Smooth muscle cell (in vitro differentiated cells): ENCODE measurements at regions not wholly inside any gene's neighbourhood (a gene's known extent, or its start where the extent isn't known, plus 50 kb on each side); places are given as distances from the start of the nearest gene placed in this dataset.

Source experiments
- DNase-seq: peaks from one replicate; lab custom pipeline; 2025; ENCODE audit not compliant: unreplicated experiment; lab: John Stamatoyannopoulos, UW
- H2AFZ ChIP-seq: fragments of 200-600 bp; sonication (generic); 2 replicates; pipeline ENCODE4 v1.6.0; 2016; ENCODE audit warnings: antibody characterized with exemption, low read depth, mild to moderate bottlenecking
- H3F3A ChIP-seq: fragments of 200-600 bp; sonication (generic); 2 replicates; pipeline ENCODE4 v1.6.0; 2017; ENCODE audit warnings: antibody characterized with exemption, low read depth
- H3K27ac ChIP-seq: fragments of 200-600 bp; sonication (generic); 2 replicates; pipeline ENCODE4 v1.5.1; 2016; ENCODE audit warnings: low read depth, mild to moderate bottlenecking
- H3K27me3 ChIP-seq: fragments of 200-600 bp; sonication (generic); 2 replicates; pipeline ENCODE4 v1.6.1; 2016; ENCODE audit warnings: low read depth, mild to moderate bottlenecking
- H3K36me3 ChIP-seq: fragments of 200-600 bp; sonication (generic); 2 replicates; pipeline ENCODE4 v1.5.1; 2016; ENCODE audit warnings: low read depth
- H3K4me1 ChIP-seq: fragments of 200-600 bp; sonication (generic); 2 replicates; pipeline ENCODE4 v1.5.1; 2016; ENCODE audit warnings: low read depth
- H3K4me2 ChIP-seq: fragments of 200-600 bp; sonication (generic); 2 replicates; pipeline ENCODE4 v1.6.0; 2016; ENCODE audit warnings: mild to moderate bottlenecking
- H3K4me3 ChIP-seq: fragments of 200-600 bp; sonication (generic); 2 replicates; pipeline ENCODE4 v1.5.1; 2016; ENCODE audit warnings: mild to moderate bottlenecking
- H3K79me2 ChIP-seq: fragments of 200-600 bp; sonication (generic); 2 replicates; pipeline ENCODE4 v1.6.0; 2016; ENCODE audit warnings: low read depth, mild to moderate bottlenecking
- H3K9ac ChIP-seq: fragments of 200-600 bp; sonication (generic); 2 replicates; pipeline ENCODE4 v1.6.0; 2016; ENCODE audit warnings: low read depth
- H3K9me3 ChIP-seq: fragments of 200-600 bp; sonication (generic); replicated peaks from 2 replicates; pipeline ENCODE4 v1.5.1; 2016; ENCODE audit warnings: low read depth
- H4K20me1 ChIP-seq: fragments of 200-600 bp; sonication (generic); 2 replicates; pipeline ENCODE4 v1.6.0; 2016; ENCODE audit warnings: low read depth
- CTCF ChIP-seq: fragments of 200-600 bp; sonication (generic); IDR thresholded peaks from 2 replicates; pipeline ENCODE4 v1.5.1; 2017; ENCODE audit warnings: borderline replicate concordance, mild to moderate bottlenecking, antibody characterized with exemption; ENCODE audit not compliant: insufficient read depth, poor library complexity, severe bottlenecking
- WGBS: methylation state at CpG from one replicate; pipeline ENCODE4 v1.1.7; 2016; ENCODE audit warnings: low lambda C conversion rate; 5-methylcytosine and 5-hydroxymethylcytosine counted together

DNA sequence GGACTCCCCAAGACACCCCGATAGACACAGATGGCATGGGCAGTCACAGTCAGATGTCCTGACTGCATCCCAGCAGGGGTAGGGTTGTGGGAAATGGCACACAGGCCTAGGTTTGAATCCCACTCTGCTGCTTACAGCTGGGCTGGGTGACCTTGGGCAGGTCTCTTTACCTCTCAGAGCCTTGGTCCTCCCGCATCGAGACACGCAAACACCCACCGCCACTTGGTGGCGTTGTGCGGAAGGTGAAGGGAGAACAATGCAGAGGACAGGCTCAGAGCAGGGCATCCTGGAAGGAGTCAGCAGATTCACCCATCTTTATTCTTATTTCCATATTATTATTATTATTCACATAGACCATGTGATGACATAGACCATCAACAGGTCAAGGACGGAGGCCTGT, 140.5 kb downstream of the MIAT start:
- TF ChIP-seq CTCF, result no peak
- Histone ChIP-seq H3K27me3 (peaks cover 3% of the 10 kb centered on the region), H3K27ac (no peak overlapping the region), H3K79me2 (no peaks in the 10 kb centered on the region), H3K9me3 (no peaks in the 10 kb centered on the region), H3K9ac (no peak overlapping the region), H2AFZ (no peak overlapping the region), H3K4me3 (no peak overlapping the region), H3K36me3 (no peaks in the 10 kb centered on the region), H3K4me2 (no peak overlapping the region), H3K4me1 (peaks cover 10% of the 10 kb centered on the region), H4K20me1 (no peaks in the 10 kb centered on the region), H3F3A (no peaks in the 10 kb centered on the region)
- 91% methylated on average over 8 of the region's 8 CpGs for WGBS
- no peak for DNase-seq

DNA sequence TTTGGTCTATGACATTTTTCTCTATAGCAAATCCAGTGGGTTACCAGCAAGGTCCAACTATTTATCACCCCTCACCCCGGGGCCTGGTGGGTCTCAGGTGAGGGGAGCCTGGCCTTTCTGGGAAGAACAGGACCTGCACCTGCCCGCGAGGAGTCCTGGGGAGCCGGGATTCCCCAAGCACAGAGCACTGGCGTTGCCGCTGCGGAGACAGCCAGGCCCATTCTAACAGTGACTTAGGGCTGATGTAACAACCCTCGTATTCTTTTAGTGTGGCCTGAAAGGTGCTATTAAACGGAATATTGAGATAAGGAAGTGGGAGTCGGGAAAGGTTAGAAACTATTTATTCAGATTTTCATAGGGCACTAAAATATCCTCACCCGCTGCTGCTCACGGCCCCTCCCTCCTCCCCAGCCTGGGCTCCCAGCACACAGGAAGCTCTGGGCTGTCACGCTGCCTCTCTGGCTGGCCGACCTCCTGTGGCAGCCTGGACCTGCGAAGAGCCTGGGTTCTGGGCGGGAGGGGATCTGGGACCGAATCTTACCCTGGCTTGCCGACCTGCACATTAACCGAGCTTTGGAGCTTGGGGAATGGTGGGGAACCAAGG, 141.2 kb downstream of the MIAT start:
- H3K79me2 ChIP-seq, result no peaks in the 10 kb centered on the region
- peaks cover 10% of the 10 kb centered on the region for H3K4me1 ChIP-seq
- no peaks in the 10 kb centered on the region for H3F3A ChIP-seq
- no peaks in the 10 kb centered on the region for H3K9me3 ChIP-seq
- no peak overlapping the region for H3K9ac ChIP-seq
- H3K27me3 ChIP-seq, result peaks cover 3% of the 10 kb centered on the region
- H3K36me3 ChIP-seq, result no peaks in the 10 kb centered on the region
- H2AFZ ChIP-seq, result no peak overlapping the region
- no peak for TF ChIP-seq CTCF
- H3K4me3 ChIP-seq, result no peak overlapping the region
- WGBS, result 70% methylated on average over 19 of the region's 19 CpGs
- no peak overlapping the region for H3K4me2 ChIP-seq
- H4K20me1 ChIP-seq, result no peaks in the 10 kb centered on the region
- no peak overlapping the region for H3K27ac ChIP-seq
- no peak for DNase-seq

DNA sequence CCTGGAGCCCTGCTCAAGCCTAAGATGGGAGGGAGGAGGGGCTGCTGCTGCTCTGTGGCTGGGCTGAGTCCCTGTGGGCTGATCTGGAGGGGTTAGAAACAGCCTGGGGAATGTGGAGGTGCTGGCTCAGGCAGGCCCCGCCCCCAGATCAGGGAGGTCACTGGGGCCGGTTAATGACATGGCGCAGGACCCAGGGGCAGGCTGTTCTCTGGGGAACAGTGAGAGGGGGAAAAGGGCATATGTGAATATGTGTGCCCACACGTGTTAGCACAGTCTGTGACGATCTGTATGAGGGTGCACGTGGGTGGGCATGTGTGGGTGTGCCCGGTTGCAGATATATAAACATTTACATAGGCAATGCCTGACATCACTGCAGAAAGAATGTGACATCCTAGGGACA, 143.5 kb downstream of the MIAT start:
- Histone ChIP-seq H3K9me3 (no peaks in the 10 kb centered on the region), H3K36me3 (no peaks in the 10 kb centered on the region), H3K4me2 (peak overlapping the region; percentile 17), H3K4me1 (peaks cover 10% of the 10 kb centered on the region), H3K27me3 (peaks cover 8% of the 10 kb centered on the region), H3K9ac (peak overlapping the region; percentile 47), H2AFZ (no peak overlapping the region), H3K4me3 (no peak overlapping the region), H3K27ac (peak overlapping the region; percentile 52), H3K79me2 (no peaks in the 10 kb centered on the region), H3F3A (no peaks in the 10 kb centered on the region), H4K20me1 (no peaks in the 10 kb centered on the region)
- WGBS, result 19% methylated on average over 7 of the region's 7 CpGs
- no peak for DNase-seq
- no peak for TF ChIP-seq CTCF

- Histone ChIP-seq H3K9me3 (no peaks in the 10 kb centered on the region), H3K9ac (no peak overlapping the region), H3K27ac (no peak overlapping the region), H3K4me2 (no peak overlapping the region), H3K4me3 (no peak overlapping the region), H2AFZ (no peak overlapping the region), H3K27me3 (peaks cover 8% of the 10 kb centered on the region), H3K36me3 (no peaks in the 10 kb centered on the region), H3K4me1 (peaks cover 10% of the 10 kb centered on the region), H4K20me1 (no peaks in the 10 kb centered on the region), H3F3A (no peaks in the 10 kb centered on the region), H3K79me2 (no peaks in the 10 kb centered on the region)
- no peak for TF ChIP-seq CTCF
- no peak for DNase-seq
- WGBS, result 96% methylated on average over 1 of the region's 1 CpG
Measured at GRCh38 chr22:26801449-26801848, 144.1 kb downstream of the MIAT start.
